Stimulated activated CD8-positive, alpha-beta memory T cell treated with anti-CD3 and anti-CD28 coated beads, Interleukin-15, amount 100 ng/mL, for 1 hour (primary cell): ENCODE measurements at regions not wholly inside any gene's neighbourhood (a gene's known extent, or its start where the extent isn't known, plus 50 kb on each side); places are given as distances from the start of the nearest gene placed in this dataset.

Source experiments
- DNase-seq: peaks from one replicate; pipeline ENCODE4 v3.0.0-alpha.2; 2020; ENCODE audit warnings: low read depth

GRCh38 chr9:79152306-79152705 lies 419.5 kb upstream of the TLE4 start:
- no peak for DNase-seq

- no peak for DNase-seq
Observed at GRCh38 chr9:79154806-79155205, 417.0 kb upstream of the TLE4 start.

GRCh38 chr9:79155308-79155707 lies 416.5 kb upstream of the TLE4 start:
- no peak for DNase-seq

GRCh38 chr9:79163544-79163943 lies 408.2 kb upstream of the TLE4 start:
- no peak for DNase-seq

- DNase-seq = no peak
Observed at GRCh38 chr9:79164406-79164805, 407.4 kb upstream of the TLE4 start.

GRCh38 chr9:79165020-79165780 lies 406.6 kb upstream of the TLE4 start:
- no peak for DNase-seq

GRCh38 chr9:79166005-79166404 lies 405.8 kb upstream of the TLE4 start:
- DNase-seq = no peak

GRCh38 chr9:79170643-79171042 lies 401.1 kb upstream of the TLE4 start:
- no peak for DNase-seq

- DNase-seq = no peak
Observed at GRCh38 chr9:79173932-79174331, 397.8 kb upstream of the TLE4 start.

- no peak for DNase-seq
Observed at GRCh38 chr9:79176014-79176697, 395.6 kb upstream of the TLE4 start.

- no peak for DNase-seq
Observed at GRCh38 chr9:79184831-79185230, 386.9 kb upstream of the TLE4 start.

GRCh38 chr9:79185866-79186265 lies 385.9 kb upstream of the TLE4 start:
- DNase-seq = no peak

- no peak for DNase-seq
Observed at GRCh38 chr9:79189511-79189924, 382.2 kb upstream of the TLE4 start.

GRCh38 chr9:79193001-79193400 lies 378.8 kb upstream of the TLE4 start:
- no peak for DNase-seq

- DNase-seq = no peak
Observed at GRCh38 chr9:79193501-79194223, 378.1 kb upstream of the TLE4 start.

GRCh38 chr9:79195879-79196278 lies 375.9 kb upstream of the TLE4 start:
- DNase-seq = no peak

GRCh38 chr9:79196606-79197005 lies 375.2 kb upstream of the TLE4 start:
- DNase-seq = no peak

GRCh38 chr9:79200336-79200735 lies 371.4 kb upstream of the TLE4 start:
- DNase-seq = no peak

- DNase-seq = no peak
Observed at GRCh38 chr9:79201636-79202035, 370.1 kb upstream of the TLE4 start.

- DNase-seq = no peak
Observed at GRCh38 chr9:79208791-79209396, 362.9 kb upstream of the TLE4 start.

- DNase-seq = no peak
Observed at GRCh38 chr9:79210541-79211243, 361.1 kb upstream of the TLE4 start.
